Gastrocnemius medialis (tissue), 4 donors: ENCODE measurements at regions not wholly inside any gene's neighbourhood (a gene's known extent, or its start where the extent isn't known, plus 50 kb on each side); places are given as distances from the start of the nearest gene placed in this dataset.

ENCODE experiments used
- CTCF ChIP-seq, 5 experiments: fragments of 450-650 bp in 3 of 5; fragments of 200-600 bp in 2 of 5; sonication (generic) in 2 of 5; IDR thresholded peaks in 4 of 5; conservative IDR thresholded peaks in 1 of 5; 1 replicate in 4 of 5; 2 replicates in 1 of 5; pipeline ENCODE4 v1.5.1; 2016 to 2019; ENCODE audit warnings: antibody characterized with exemption in 5 of 5, mild to moderate bottlenecking in 3 of 5, moderate library complexity in 3 of 5
- POLR2A ChIP-seq, 2 donors: fragments of 450-650 bp; IDR thresholded peaks; one replicate each; pipeline ENCODE4 v1.6.1; 2017; ENCODE audit warnings: antibody characterized with exemption in 2 of 2, mild to moderate bottlenecking in 2 of 2, moderate library complexity in 2 of 2

GRCh38 chr2:19646987-19647386, 254.8 kb downstream of the TTC32 start:
- TF ChIP-seq CTCF (IDR thresholded peaks at IDR 0.05 in 4 of 5, conservative IDR thresholded peaks at IDR 0.05 in 1 of 5) (no peak), POLR2A (IDR thresholded peaks at IDR 0.05) (no peak)
